ENCODE measurements at regions not wholly inside any gene's neighbourhood (a gene's known extent, or its start where the extent isn't known, plus 50 kb on each side); places are given as distances from the start of the nearest gene placed in this dataset.
"Not testable (repeated sequence)": the region's sequence is repeated elsewhere in the genome, so short reads cannot be mapped to it uniquely, and the experiment has no call there.

DNA sequence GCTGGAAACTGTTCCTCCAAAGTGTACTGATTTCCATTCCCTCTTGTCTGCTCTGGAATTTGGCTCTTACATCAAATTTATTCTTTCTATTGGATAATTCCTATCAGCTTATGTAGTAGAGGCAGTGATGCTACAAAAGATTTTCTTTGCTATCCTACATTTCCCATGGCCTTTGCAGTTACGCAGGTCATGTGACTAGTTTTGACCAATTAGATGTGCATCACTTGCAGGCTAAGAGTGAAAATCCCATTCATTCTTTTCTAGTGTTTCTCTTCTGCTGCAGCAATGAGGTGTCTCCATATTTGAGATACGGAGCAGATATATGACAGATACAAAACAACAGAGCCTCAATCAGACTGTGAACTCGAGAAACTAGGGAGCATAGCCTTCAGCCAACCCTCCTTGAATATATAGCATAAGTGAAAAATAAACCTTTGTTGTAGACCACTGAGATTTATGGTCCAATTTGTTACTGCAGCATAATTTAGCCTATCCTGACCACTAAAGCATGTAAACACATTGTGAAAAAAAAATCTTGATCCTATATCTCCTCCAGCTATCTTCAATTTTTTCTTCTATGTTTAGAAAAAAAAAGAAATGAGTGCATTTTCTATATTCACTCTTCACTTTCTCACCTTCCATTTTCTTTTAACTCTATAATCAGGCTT is 102.0 kb downstream of the HNMT start:
- no peak for DNase-seq (ENCODE audit: low spot score)

DNA sequence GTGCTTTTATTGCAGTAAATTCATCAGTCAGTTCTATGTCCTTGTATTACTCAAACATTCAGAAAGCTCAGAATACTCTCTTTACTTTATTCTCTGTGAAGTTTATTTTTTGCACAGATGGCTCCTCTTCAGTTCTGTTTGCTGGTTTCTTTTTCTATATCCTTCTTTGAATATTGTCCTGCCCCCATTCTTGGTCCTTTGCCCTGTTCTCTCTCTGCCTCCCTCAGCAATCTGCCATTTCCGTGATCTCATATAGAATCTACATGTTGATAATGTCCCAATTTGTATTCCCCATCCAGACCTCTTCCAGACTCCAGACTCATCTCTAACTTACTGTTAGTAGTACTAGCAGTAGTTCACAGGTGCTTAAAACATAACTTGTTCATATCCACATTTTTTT is 102.6 kb downstream of the HNMT start:
- no peak for DNase-seq (ENCODE audit: low spot score)

DNA sequence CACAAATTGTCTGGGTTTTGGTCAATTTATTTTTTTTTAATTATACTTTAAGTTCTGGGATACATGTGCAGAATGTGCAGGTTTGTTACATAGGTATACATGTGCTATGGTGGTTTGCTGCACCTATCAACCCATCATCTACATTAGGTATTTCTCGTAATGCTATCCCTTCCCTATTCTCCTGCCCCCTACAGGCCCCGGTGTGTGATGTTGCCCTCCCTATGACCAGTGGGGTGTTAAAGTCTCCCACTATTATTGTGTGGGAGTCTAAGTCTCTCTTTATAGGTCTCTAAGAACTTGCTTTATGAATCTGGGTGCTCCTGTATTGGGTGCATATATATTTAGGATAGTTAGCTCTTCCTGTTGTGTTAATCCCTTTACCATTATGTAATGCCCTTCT is 104.4 kb downstream of the HNMT start:
- DNase-seq (ENCODE audit: low spot score): not testable (repeated sequence)

DNA sequence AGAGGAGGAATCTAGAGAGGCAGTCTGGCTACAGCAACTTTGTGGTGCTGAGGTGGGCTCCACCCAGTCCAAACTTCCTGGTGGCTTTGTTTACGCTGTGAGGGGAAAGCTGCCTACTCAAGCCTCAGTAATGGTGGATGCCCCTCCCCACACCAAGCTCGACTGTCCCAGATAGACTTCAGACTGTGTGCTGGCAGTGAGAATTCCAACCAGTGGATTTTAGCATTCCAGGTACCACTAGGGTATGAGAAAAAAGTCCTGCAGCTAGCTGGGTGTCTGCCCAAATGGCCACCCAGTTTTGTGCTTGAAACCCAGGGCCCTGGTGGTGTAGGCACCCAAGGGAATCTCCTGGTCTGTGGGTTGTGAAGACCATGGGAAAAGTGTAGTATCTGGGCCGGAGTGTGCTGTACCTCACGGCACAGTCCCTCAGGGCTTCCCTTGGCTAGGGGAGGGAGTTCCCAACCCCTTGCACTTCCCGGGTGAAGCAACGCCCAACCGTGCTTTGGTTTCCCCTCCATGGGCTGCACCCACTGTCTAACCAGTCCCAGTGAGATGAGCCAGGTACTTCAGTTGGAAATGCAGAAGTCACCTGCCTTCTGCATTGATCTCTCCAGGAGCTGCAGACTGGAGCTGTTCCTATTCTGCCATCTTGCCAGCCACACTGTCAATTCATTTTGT is 106.9 kb downstream of the HNMT start:
- not testable (repeated sequence) for DNase-seq (ENCODE audit: low spot score)

DNA sequence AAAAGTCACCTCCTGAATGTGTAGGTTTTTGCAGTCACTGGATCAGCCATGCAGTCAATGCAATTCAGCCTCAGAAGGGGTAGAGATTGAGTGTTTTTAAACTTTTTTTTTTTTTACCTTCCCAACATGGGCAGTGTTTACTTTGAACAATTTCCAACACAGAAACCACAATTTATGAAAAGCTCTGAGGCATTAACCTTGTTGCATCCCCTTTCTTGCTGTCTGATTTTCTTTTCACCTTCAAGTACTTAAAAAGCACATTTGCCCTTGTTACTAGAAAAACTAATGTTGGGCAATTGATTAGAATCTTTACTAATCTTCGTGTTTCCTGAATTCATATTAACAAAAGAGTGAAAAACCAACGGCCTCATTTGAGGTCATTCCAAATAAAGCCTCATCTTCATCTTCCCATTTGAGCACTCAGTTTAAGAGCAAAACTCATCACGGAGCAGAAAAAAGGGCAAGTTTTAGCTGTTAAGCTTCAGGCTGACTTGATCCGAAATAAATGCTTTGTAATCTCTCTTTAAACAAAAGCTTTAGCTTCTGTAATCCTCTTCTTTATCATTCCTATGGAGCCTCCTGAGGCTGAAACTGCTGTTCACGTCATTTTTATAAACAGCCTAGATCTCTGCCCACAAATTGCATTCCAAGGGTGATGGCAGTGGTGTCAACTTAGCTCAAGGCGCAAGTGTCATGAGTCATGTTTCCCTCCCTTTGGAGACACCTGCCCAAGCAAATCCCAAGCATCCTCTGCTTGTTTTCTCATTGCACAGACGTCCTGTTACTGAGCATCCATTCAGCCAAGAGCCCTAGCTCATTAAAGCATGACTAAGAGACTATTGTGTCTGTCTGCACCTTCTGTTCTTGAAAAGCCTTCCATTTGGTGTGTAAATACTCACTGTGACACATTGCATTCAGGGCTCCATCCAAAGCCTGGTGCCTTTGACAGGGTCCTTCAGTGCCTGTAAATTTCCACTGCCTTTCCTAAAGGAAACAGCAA is 107.7 kb downstream of the HNMT start:
- DNase-seq (ENCODE audit: low spot score): no peak

DNA sequence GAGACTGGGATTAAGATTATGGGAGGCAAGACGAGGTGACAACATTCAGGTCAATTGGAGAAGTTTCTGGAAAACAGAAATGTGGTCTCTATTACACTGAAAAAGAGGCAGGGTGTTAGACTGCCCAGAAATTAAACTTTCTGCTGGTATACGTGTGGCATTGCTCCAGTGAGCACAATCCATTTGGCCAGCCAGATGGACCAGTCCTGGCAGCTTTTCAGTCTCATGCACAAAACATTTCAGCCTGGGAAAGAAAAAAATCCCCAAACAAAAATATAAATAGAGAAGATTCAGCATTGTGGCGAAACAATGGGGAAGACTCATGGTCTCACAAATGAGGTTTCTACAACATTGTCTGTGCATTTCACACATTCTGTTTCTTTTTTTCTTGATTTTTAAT is 113.9 kb downstream of the HNMT start:
- no peak for DNase-seq (ENCODE audit: low spot score)

DNA sequence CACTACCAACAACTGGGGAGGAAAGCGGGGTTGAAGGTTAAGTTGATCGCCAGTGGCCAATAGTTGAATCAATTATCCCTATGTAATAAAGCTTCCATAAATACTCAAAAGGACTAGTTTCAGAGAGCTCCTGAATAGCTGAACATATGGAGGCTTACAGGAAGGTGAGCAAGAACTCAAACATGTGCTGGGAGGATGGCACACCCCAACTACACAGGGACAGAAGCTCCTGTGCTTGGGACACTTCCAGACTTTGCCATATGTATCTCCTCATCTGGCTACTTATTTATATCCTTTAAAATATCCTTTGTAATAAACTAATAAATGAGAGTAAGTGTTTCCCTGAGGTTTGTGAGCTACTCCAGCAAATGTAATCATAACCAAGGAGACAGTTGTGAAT is 115.7 kb downstream of the HNMT start:
- DNase-seq (ENCODE audit: low spot score): no peak

DNA sequence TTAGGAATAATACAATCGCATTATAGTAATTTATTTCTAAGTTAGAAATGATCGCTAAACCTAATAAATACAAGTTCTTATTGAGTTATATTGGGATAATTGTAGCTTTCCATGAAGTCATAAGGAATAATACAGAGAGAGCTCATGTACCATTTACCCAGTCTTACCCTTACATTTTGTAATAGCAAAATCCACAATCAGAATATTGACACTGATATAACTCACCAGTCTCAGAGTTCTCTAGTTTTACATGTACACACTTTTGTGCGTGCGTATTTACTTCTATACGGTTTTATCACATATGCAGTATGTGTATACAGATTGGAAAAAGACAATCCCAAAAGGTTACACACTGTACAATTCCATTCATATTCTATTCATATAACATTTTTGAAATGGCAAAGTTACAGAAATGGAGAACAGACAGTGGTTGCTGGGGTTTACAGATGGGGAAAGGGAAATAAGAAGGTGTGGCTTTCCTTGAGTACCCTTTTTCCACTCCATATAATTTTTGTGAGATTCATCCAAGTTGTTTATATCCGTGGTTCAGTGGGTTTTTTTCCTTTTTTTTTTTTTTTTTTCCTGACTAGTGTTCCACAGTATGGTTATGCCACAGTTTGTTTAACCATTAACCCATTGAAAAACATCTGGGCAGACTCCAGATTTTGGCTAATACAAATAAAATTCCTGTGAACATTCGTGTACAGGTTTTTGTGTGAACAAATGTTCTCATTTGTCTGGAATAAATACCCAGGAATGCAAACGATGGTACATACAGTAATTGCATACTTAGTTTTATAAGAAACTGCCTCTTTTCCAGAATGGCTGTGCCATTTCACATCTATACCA is 117.2 kb downstream of the HNMT start:
- no peak for DNase-seq (ENCODE audit: low spot score)

DNA sequence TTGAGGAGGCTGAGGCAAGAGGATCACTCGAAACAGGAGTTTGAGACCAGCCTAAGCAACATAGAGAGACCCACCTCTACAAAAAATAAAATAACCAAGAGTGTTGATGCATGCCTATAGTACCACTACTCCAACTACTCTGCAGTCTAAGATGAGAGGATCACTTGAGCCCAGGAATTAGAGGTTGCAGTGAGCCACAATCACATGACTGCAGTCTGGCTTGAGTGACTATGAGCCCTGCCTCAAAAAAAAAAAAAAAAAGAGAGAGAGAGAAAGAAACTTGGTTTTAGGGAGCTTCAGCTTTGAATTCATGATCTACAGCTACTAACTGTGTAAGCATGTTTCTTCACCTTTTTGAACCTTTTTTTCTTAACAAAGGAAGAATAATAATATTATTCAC is 119.9 kb downstream of the HNMT start:
- DNase-seq (ENCODE audit: low spot score): no peak

DNA sequence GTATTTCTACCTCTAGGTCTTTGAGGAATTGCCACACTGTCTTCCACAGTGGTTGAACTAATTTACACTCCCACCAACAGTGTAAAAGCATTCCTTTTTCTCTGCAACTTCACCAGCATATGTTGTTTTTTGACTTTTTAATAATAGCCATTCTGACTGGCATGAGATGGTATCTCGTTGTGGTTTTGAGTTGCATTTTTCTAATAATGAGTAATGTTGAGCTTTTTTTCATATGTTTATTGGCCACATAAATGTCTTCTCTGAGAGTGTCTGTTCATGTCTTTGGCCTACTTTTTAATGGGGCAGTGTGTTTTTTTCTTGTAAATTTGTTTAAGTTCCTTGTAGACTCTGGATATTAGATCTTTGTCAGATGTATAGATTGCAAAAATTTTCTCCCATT is 121.2 kb downstream of the HNMT start:
- DNase-seq (ENCODE audit: low spot score): not testable (repeated sequence)

DNA sequence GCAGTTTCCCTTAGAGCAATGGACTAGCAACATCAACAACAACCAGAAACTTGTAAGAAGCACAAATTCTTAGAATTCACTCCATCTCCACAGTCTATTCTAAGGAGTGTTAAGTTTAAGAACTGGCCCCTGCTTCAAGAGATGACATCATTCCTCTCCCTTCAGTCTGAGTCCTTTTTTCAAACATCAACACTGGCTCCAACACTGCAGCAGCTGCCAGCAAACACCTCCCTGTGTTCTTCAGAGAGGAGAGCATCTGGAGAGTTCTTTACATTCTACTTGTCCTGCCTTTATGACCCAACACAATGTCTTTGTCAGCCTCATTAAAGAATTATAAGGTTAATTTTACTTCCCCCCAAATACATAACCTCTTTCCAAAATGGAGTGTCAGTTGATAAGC is 122.3 kb downstream of the HNMT start:
- DNase-seq (ENCODE audit: low spot score): peak; percentile 16

DNA sequence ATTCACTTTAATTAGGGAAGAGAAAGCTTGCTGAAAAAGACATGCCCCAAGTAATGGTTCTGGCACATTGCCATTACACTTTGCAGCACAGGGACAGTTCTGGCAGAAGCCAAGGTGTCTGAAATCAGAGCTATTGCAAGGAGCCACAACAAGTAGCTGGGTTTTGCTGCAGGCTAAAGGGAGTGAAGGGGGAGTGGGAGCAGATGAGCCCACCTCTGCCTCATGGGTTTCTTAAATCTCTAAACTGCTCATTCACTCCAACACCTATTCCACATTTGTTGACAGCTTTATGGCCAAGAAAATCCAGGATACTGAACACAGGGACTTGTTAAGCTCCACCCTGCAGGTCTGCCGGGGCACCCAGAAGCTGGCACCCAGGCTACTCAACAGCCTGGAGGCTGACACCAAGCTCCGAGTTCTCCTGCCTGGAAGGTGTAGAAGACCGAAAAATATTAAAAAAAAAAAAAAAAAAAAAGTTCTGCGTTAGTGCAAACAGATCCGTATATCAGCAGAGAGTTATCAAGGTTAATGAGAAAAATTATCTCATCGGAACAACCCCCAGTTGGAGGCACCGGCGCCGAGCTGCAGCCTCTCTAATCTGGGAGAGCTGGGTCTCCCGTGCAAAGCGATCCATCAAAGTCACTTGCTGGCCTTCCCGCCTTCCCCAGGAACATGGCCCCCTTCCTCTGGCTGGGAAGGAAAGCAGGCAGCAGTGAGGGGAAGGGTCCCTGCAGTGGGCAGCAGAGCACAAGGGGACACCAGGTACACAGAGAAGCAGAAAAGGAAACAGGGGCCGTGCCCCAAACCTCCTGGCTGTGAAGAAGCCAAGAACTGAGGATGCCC is 123.7 kb downstream of the HNMT start:
- DNase-seq (ENCODE audit: low spot score): no peak

DNA sequence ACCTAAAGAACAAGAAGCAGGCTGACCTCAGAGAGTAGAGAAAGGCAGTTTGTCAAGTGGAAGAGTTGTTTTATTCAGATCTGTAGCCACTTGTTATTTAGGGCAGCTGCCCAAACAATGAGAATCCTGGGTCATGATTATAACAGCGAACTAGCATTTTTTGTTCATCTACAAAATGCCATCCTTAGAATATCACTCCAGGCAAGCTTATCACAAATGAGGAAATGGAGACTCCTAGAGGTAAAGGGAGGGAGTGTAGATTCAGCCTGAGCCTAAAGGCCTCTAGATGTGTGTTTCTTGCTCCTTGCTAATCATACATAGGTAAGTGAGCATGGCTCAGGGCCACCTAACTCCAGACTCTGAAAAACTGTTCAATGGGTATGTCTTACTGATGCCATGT is 126.1 kb downstream of the HNMT start:
- DNase-seq (ENCODE audit: low spot score): peak; percentile 40

DNA sequence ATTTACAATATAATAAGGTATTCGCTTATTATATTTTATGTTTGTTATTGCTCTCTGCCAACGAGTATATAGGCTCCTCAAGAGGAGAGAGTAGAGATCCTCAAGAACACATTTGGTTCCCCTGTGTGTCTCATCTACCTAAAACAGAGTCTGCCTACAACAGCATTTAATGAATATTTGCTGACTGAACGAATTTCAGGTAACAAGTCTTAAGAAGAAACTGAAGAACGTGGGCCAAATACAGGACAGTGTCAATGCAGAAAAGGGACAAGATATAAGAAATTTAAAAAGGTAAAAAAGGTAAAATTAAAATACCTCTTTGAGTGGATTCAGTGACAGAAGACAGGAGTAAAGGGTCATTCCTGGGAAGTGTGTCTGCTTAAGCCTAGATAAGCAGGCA is 129.2 kb downstream of the HNMT start:
- no peak for DNase-seq (ENCODE audit: low spot score)

DNA sequence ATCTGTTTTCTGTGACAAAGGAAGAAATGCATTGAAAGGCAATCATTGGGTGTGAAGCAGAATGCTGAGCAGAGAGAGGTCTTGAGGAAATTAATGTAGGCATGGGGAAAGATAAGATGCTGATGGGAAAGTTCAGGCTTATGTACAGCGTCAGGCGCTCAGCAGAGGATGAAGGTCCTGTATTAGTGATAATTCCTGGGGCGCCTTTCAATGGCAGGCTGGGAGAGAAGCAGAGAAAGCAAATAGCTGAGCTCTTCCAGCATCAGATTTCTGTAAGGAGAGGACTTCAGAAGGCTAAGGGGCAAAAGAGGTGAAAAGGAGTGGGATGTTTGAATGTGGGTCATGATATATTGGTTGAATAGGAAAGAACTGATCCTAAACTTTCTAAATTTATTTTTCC is 129.8 kb downstream of the HNMT start:
- no peak for DNase-seq (ENCODE audit: low spot score)

DNA sequence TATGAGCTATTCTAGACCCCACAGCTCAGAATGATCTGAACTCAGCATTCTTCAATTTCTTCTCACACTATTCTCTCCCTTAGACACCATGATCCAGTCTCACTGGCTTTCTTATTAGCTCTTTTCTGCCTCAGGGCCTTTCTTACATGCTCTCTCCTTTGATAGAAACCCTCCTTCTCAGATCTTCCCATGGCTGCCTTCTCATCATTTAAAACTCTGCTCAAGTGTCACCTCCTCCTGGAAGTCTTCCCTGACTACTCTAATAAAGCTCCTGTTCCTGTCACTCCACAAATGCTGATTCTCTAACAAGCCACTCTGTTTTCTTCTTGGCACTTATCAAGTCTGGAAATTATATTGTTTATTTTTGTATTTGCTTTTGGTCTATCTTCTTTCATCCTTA is 131.1 kb downstream of the HNMT start:
- DNase-seq (ENCODE audit: low spot score): no peak

DNA sequence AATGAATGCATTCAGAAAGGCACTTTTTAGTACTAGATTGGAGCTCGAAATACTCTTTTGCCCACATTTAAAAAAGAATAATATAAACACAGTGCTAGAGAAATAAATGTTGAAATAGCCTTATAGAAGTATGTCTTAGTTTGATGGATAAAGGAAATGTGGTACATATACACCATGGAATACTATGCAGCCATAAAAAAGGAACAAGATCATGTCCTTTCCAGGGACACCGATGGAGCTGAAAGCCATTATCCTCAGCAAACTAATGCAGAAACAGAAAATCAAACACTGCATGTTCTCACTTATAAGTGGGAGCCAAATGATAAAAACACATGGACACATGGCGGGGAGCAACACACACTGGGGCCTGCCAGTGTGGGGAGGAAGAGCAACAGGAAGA is 135.0 kb downstream of the HNMT start:
- DNase-seq (ENCODE audit: low spot score): not testable (repeated sequence)

DNA sequence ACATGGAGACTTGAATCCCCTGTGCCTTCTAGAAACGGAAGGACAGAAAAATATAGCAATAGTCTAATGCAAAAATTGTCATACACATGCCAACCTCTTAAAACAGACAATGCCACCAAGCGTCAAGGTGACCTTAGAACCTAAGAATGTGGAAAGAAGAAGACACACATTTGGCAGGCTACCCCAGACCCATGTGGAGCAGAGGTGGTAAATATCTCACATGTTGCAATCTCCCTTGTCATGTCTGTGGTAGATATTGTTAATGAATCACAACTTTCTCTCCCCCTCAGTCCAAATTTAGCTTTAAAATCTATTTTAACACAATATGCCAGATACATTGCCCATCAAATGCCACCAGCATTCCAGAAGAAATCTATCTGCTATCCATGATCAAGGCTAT is 137.4 kb downstream of the HNMT start:
- DNase-seq (ENCODE audit: low spot score): no peak

DNA sequence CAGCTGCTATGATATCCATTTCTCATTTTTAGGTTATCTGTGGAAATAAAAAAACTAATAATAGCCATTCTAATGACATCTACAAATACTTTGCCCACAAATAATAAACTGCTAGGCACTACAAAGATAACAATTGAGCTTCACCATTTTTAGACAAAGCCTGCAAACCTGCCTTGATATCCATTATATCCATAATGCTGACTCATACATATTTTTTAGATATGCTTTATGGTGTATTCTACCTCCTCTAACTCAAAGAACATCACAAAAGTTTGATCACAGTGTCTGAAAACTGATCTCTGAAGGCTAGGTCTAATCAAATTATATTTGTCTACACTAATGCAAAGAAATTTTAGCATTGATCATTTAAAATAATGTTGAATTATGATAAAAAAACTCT is 138.4 kb downstream of the HNMT start:
- no peak for DNase-seq (ENCODE audit: low spot score)

DNA sequence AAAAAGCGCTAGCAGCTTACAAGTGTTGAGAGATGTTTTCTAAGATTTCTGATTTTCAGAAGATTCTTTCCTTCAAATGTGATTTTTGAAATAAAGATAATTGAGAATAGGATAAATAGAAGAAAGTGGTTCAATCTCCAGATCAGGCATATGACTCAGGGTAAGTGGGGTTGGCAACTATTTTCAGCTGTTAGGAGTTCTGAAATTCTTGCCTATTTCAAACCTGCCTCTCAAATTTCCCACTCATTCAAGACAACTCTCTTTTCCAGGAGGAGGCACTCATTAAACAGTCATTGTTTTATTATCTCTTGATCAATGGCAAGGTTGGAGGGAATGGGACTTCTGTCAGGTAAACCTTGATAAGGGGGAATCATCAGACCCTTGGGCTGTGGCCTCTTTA is 138.9 kb downstream of the HNMT start:
- no peak for DNase-seq (ENCODE audit: low spot score)

DNA sequence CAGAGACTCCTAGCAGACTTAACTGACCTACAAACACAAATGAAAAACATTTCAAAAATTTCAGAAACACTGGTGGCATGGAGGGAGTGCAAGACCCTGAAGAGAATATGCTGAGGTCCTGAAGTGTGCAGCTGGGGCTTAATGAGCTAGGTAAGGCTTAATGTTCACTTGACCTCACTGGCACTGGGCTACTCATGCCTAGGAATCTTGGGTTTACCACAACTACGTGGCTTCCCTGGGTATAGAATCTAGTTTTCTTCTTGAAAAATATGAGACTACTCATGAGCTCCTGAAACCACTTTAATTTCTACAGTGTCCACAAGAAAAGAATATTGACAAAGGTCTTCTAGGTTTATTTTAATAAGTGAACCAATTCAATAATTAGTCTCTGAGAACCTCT is 139.8 kb downstream of the HNMT start:
- no peak for DNase-seq (ENCODE audit: low spot score)
